ENCODE measurements at regions not wholly inside any gene's neighbourhood (a gene's known extent, or its start where the extent isn't known, plus 50 kb on each side); places are given as distances from the start of the nearest gene placed in this dataset.

GRCh38 chr6:54613596-54613995, 233.0 kb upstream of the FAM83B start:
- TF ChIP-seq, protein P1, sequence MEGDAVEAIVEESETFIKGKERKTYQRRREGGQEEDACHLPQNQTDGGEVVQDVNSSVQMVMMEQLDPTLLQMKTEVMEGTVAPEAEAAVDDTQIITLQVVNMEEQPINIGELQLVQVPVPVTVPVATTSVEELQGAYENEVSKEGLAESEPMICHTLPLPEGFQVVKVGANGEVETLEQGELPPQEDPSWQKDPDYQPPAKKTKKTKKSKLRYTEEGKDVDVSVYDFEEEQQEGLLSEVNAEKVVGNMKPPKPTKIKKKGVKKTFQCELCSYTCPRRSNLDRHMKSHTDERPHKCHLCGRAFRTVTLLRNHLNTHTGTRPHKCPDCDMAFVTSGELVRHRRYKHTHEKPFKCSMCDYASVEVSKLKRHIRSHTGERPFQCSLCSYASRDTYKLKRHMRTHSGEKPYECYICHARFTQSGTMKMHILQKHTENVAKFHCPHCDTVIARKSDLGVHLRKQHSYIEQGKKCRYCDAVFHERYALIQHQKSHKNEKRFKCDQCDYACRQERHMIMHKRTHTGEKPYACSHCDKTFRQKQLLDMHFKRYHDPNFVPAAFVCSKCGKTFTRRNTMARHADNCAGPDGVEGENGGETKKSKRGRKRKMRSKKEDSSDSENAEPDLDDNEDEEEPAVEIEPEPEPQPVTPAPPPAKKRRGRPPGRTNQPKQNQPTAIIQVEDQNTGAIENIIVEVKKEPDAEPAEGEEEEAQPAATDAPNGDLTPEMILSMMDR (IDR thresholded peaks at IDR 0.05; ENCODE audit: borderline replicate concordance, insufficient read depth, low read depth, low read length): no peak
- H3K4me3 ChIP-seq (ENCODE audit: low read depth, low read length): no peak overlapping the region

DNA sequence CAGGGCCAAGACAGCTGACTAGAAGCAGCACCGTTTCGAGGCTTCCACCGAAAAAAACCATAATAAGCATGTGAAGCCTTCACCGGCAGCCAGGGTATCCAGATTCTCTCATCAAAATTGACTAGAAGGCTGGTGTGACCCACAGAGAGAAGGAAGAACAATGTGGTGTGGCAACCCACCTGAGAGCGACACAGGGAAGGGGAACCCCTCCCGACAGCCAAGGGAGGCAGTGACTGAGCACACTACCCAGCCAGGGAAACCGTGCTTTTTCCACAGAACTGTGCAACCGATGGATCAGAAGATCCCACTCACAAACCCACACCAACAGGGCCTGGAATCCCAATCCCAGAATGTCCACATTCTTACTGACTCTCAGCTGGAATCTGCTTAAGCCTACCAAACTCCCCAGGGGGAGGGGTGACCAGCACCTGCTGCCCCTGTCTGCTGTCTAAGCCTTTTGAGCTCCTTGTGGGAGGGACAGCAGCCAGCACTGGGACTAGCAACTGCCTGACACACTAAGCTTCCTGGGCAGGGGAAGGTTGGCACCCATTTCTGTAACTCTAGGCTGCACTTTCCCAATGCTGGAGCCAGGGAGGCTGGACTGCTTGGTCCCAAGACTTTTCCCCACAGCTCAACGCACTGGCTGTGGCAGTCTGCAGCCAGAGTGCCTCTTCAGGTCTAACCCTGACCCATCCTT, 231.9 kb upstream of the FAM83B start:
- TF ChIP-seq, protein P1 (IDR thresholded peaks at IDR 0.05; ENCODE audit: borderline replicate concordance, insufficient read depth, low read depth, low read length): no peak
- no peak overlapping the region for H3K4me3 ChIP-seq (ENCODE audit: low read depth, low read length)

GRCh38 chr6:54617730-54618129, 228.8 kb upstream of the FAM83B start:
- TF ChIP-seq, protein P1 (IDR thresholded peaks at IDR 0.05; ENCODE audit: borderline replicate concordance, insufficient read depth, low read depth, low read length): no peak
- no peak overlapping the region for H3K4me3 ChIP-seq (ENCODE audit: low read depth, low read length)

DNA sequence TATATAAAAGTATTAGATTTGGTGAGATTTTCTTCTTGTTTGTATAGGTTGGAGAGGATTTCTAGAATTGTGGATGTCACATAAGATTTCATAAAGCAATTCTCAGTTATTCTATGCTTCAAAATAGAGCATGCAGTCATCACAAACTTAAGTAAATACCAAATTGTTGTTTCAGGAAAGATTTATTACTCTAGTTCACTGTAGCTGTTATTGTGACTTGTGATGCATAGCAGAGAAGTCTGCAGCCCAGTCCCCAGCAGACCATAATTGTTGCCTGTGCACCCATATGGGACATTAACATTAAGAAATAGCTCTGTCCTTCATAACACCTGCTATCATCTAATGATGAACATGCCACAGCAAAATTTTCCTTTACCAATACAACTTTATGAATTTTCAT, 228.0 kb upstream of the FAM83B start:
- TF ChIP-seq, protein P1 (IDR thresholded peaks at IDR 0.05; ENCODE audit: borderline replicate concordance, insufficient read depth, low read depth, low read length): no peak

DNA sequence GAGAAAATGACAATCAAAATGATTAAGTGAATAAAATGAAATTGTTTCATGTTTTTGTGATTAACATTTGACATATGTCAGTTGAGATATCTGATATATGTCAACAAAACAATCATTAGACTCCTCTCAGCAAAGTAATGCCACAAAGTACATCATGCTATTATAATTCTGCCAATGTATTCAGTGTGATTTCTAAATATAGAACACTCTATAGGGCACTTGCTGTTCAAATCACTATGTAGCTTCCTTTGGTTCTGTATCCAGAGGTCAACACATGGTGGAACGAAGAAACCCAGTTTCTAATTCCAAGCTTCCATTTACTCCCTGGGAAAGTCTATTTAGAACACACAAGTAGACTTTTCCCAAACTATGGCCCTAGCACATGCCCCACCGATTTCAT, 227.5 kb upstream of the FAM83B start:
- TF ChIP-seq, protein P1 (IDR thresholded peaks at IDR 0.05; ENCODE audit: borderline replicate concordance, insufficient read depth, low read depth, low read length): no peak
- H3K4me3 ChIP-seq (ENCODE audit: low read depth, low read length): no peak overlapping the region

More for the DNA sequence above, 228.0 kb upstream of the FAM83B start:
- H3K4me3 ChIP-seq (ENCODE audit: low read depth, low read length): no peak overlapping the region

DNA sequence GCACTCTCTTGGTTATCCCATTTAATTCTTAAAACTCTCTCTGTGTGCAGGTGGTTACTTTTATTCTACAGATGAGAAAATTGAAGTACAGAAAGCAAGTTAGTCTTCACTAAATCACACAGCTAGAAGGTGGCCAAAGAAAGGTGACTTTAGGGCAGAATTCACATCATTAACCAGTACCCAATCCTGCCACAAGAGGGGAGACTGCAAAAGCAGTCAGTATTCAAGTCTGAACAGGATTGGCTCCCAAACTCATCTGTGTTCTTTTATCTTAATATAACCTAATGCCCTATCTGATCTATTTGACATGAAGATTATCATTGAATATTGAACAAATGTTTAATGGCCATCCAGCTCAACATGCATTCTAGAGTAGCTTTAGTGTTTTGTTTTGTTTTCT, 225.3 kb upstream of the FAM83B start:
- no peak overlapping the region for H3K4me3 ChIP-seq (ENCODE audit: low read depth, low read length)
- TF ChIP-seq, protein P1 (IDR thresholded peaks at IDR 0.05; ENCODE audit: borderline replicate concordance, insufficient read depth, low read depth, low read length): no peak; the same call in 1 of the 2 replicates

- no peak overlapping the region for H3K4me3 ChIP-seq (ENCODE audit: low read depth, low read length)
- TF ChIP-seq, protein P1 (IDR thresholded peaks at IDR 0.05; ENCODE audit: borderline replicate concordance, insufficient read depth, low read depth, low read length): no peak
Observed at GRCh38 chr6:54624216-54624615, 222.4 kb upstream of the FAM83B start.

All from GM12875 (cell line).